Iris pigment epithelial cell (primary cell): ENCODE measurements at regions not wholly inside any gene's neighbourhood (a gene's known extent, or its start where the extent isn't known, plus 50 kb on each side); places are given as distances from the start of the nearest gene placed in this dataset.
A peak's percentile ranks its signal among the peaks of the same experiment; 100 is the strongest.

ENCODE experiments used
- DNase-seq: peaks from one replicate; pipeline ENCODE4 v3.0.0-alpha.2; 2011; ENCODE audit warnings: low read depth

- no peak for DNase-seq
Observed at GRCh38 chr5:68538814-68539420, 323.4 kb downstream of the PIK3R1 start.

DNA sequence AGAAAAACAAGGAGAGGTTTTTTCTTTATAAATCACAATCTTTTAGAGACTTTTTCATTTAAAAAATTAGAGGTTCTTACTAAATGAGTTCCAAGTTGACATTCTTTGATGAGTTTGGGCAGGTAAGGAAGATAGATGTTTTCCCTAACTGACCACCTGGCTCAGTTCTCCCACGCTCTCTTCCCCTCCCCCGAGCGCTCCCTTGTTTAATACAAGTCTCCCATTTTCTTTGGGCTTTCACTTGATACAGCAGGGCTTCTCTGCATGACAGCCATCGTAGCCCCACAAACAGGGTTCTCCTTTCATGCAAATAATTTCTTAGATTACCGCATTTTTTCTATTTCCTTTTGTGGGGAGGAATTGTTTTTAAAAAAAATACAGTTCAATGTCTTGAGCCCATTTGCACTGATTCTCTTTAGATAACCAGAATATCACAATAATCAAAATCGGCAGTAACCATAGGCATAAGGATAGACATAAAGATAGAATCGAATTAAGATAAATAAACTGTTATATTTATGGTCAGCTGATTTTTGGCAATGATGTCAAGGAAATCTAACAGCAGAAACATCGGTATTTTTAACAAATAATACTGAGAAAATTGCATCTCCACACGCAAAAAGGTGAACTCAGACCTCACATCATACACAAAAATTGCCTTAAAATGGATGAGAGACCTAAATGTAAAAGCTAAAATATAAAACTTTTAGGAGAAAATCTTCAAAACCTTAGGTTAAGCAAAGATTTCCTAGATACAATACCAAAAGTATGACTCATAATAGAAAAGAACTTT lies 325.4 kb downstream of the PIK3R1 start:
- no peak for DNase-seq

DNA sequence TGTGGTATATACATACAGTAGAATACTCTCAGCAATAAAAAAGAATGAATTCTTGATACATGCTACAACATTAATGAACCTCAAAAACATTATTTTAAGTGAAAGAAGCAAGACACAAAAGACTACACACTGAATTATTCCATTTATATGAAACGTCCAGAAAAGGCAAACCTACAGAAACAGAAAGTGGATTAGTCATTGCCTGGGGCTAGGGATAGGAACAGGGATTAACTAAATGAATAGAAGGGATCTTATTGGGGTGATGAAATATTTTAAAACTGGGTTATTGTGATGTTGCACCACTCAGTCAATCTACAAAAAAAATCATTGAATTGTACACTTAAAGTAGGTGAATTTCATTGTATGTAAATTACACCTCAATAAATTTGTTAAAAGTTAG lies 326.7 kb downstream of the PIK3R1 start:
- DNase-seq = peak; percentile 78

DNA sequence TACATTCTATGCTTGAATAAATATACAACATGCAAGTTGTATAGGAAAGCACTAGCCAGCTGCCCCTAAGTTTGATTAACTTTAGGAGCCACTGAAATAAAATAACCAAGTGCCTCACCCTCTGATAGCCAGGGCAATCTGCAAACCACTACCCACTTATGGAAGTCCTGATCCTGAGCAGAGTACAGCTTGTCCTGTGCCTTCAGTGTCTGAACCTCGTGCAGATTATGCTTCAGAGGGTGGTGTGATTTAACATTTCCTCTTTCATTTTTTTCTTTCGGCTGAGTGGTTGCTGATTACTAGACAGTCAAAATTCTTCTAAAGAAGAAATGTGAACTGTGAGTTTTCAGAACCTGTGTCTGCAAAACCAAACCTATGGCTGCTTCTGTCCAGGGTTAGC lies 327.7 kb downstream of the PIK3R1 start:
- peak; percentile 16 for DNase-seq

- DNase-seq = no peak
Observed at GRCh38 chr5:68544091-68544647, 328.6 kb downstream of the PIK3R1 start.

DNA sequence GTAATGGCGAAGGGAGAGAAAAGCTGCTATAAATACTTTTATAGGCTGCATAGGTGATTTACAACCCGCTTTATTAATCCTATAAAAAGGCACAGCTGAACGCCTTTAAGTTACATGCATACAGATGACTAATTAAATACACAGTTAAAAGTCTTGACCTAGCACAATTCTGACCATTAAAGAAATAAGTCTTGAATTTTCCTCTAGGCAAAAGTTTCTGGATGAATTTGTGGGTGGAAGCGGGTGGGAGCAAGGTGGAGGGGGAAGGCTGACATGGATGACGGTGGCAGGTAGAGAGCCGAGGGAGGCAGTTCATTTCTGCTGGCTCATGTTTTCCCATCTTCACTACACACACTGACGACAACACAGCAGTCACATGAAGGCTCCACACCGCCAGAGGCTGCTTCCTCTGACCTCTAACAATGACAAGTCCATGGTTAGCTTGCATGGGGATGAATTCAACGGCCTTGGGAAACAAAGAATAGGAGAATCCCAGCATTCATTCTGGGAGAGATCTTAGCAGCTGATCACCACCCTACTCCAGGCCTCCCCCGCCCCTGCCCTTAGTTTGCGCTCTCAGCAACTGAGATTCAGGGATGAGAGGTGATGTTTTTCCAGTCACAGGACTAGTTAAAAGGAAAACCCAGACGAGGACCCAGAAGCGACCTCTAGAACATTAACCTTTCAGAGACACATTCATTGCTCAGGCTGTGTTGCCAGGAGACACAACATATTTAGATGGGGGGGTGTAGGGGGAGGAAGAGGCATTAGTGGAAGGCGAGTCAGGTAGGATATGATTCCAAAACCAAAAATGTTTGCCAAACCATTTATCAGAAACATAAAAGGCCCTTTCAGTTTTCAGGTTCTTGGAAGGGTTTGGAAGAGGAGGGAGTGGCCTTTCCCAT lies 329.3 kb downstream of the PIK3R1 start:
- DNase-seq = no peak

DNA sequence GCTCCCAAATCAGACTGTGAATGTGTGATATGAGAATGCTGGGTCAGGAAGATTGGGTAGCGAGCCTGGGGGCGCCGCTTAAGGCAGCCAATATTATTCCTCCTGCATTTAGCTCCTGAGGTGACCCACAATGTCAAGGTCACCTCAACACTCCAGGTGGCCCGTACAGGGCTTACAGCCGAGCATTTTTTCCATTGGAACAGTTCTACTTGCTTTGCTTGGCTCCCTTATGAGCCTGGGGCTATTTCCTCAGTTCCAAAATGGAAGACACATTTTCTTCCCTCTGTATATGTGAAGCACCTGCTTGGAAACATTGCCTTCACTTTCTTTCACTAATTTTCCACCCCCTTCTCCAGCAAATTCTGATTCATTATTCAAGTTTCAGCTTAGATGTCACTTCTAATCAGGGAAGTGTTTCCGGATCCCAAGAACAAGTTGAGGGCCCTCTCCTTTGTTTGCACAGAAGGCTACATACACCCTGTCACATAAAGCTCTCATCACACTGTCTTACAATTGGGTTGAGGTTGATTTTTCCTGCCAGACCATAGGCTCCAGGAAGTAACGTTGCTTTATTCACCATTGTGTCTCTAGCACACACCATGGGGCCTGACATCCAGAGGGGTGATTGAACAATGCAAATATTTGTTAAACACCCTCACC lies 330.2 kb downstream of the PIK3R1 start:
- no peak for DNase-seq

GRCh38 chr5:68547056-68547455 lies 331.5 kb downstream of the PIK3R1 start:
- DNase-seq = no peak

DNA sequence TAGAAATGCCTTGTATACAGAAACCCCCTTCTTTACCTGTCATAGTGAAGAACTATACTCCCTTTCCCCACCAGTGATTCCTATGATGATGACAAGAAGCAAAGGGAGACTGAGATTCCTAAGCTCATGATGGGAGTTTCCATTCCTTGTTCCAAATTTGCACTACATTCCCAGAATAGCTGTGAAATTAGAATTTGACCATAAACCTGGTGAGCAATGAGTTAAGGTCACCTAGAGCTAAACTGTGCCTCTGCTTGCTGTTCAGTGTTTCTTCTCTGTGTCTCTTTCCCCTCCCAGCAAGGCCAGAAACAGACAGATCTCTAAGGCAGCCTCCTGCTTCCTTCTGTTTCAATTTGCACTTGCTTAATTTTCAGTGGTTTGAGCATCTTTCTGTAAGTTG lies 332.1 kb downstream of the PIK3R1 start:
- no peak for DNase-seq

- peak; percentile 89 for DNase-seq
Observed at GRCh38 chr5:68548959-68549676, 333.6 kb downstream of the PIK3R1 start.

DNA sequence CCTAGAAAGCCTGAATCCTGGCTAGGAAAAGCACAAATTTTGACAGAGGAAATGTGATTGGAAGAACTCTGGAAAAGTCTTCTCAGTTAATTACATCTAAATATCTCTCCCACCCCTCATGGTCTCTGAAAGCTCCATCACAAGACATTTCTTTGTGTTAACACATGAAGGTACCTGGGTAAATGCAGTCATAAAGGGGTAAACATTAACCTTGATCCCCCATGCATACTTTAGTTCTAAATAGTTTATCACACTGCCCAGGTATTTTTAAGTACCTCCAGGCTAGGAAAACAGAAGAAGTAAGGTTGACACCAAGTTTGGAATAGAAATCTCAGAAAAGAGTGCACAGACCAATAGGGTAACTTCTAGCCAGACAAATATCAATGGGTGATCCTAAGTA lies 334.5 kb downstream of the PIK3R1 start:
- DNase-seq = no peak

GRCh38 chr5:68551436-68551835 lies 335.9 kb downstream of the PIK3R1 start:
- peak; percentile 29 for DNase-seq

- peak; percentile 93 for DNase-seq
Observed at GRCh38 chr5:68554571-68555279, 339.2 kb downstream of the PIK3R1 start.

- peak; percentile 25 for DNase-seq
Observed at GRCh38 chr5:68555907-68556681, 340.5 kb downstream of the PIK3R1 start.

GRCh38 chr5:68557162-68557936 lies 341.8 kb downstream of the PIK3R1 start:
- peak; percentile 44 for DNase-seq

GRCh38 chr5:68562308-68562707 lies 346.8 kb downstream of the PIK3R1 start:
- peak; percentile 75 for DNase-seq

DNA sequence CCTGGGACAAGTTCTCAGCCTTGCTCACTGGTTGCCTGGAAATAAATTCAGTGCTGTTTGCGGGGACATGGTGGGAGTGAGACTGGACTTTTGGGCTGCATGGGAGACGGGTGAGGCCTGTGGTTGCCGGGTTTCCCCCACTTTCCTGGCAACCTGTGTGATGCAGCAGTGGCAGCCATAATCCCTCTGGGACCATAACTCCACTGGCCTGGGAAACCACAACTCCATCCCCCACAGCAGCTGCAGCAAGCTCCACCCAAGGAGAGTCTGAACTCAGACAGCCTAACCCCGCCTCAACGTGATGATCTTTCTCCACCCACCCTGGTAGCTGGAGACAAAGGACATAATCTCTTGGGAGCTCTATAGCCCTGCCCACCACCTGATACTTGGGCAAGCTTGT lies 349.9 kb downstream of the PIK3R1 start:
- no peak for DNase-seq

- DNase-seq = no peak
Observed at GRCh38 chr5:68576805-68577204, 361.2 kb downstream of the PIK3R1 start.

GRCh38 chr5:68582284-68582683 lies 366.7 kb downstream of the PIK3R1 start:
- no peak for DNase-seq
